Endothelial cell of umbilical vein (primary cell): ENCODE measurements at regions not wholly inside any gene's neighbourhood (a gene's known extent, or its start where the extent isn't known, plus 50 kb on each side); places are given as distances from the start of the nearest gene placed in this dataset.

Experiments used
- BruUV-seq: library from RNA; stranded (reverse); fragments of 400-500 nt; replicated peaks from 2 replicates; lab custom pipeline; 2021; lab: Mats Ljungman, UMichigan
- CTCF ChIA-PET: fragments of 300-600, 350-600 bp; sonication (Branson Sonifier 250); formaldehyde crosslinking; loops from one replicate; lab custom pipeline; 2021; ENCODE audit warnings: antibody characterized with exemption, inconsistent platforms; lab: Charles Lee
- POLR2A ChIA-PET: fragments of 300-600, 350-600 bp; sonication (Branson Sonifier 250); formaldehyde crosslinking; loops from one replicate; lab custom pipeline; 2021; ENCODE audit warnings: antibody characterized with exemption, inconsistent platforms; lab: Charles Lee
- DNase-seq: peaks from one replicate; pipeline ENCODE4 v3.0.0-alpha.2; 2011; ENCODE audit warnings: low read depth, low spot score
- FAIRE-seq: peaks from 2 replicates; lab custom pipeline; 2011; peaks lifted over from hg19 to GRCh38; lab: Jason Lieb, UNC
- H2AFZ ChIP-seq: 2 replicates; pipeline ENCODE4 v1.6.0; 2012; ENCODE audit warnings: low read depth, low read length, control low read depth, inconsistent platforms
- H3K27ac ChIP-seq: 2 replicates; pipeline ENCODE4 v1.5.1; 2011; ENCODE audit warnings: low read depth, mild to moderate bottlenecking, control low read depth, low read length, moderate library complexity; ENCODE audit not compliant: insufficient read depth
- H3K27me3 ChIP-seq, 2 experiments: 2 replicates each; pipeline versions ENCODE4 v1.6.0 to v1.6.1; 2011; ENCODE audit warnings: low read length in 2 of 2, mixed read lengths in 1 of 2; ENCODE audit not compliant: control insufficient read depth in 2 of 2, insufficient read depth in 2 of 2
- H3K36me3 ChIP-seq, 2 experiments: 2 replicates in 1 of 2; 3 replicates in 1 of 2; pipeline ENCODE4 v1.5.1; 2011; ENCODE audit warnings: low read length in 2 of 2, mild to moderate bottlenecking in 1 of 2, moderate library complexity in 1 of 2; ENCODE audit not compliant: control insufficient read depth in 2 of 2, insufficient read depth in 2 of 2; ENCODE audit errors: extremely low read depth in 1 of 2
- H3K4me1 ChIP-seq: 3 replicates; pipeline ENCODE4 v1.5.1; 2011; ENCODE audit warnings: mild to moderate bottlenecking, low read length; ENCODE audit not compliant: control insufficient read depth, insufficient read depth; ENCODE audit errors: extremely low read depth
- H3K4me2 ChIP-seq: 2 replicates; pipeline ENCODE4 v1.6.1; 2011; ENCODE audit warnings: low read length, control low read depth, mixed read lengths; ENCODE audit not compliant: insufficient read depth
- H3K4me3 ChIP-seq, 3 experiments: fragments of 200-600 bp in 1 of 3; sonication (generic), shearing (Covaris generic) in 1 of 3; replicated peaks in 1 of 3; 2 replicates each; pipeline ENCODE4 v1.5.1; 2011 to 2016; ENCODE audit warnings: control low read depth in 3 of 3, low read length in 3 of 3, mild to moderate bottlenecking in 2 of 3, inconsistent platforms in 1 of 3, low read depth in 1 of 3, moderate library complexity in 1 of 3; ENCODE audit not compliant: insufficient read depth in 1 of 3
- H3K79me2 ChIP-seq: 2 replicates; pipeline ENCODE4 v1.6.0; 2012; ENCODE audit warnings: low read length, inconsistent platforms; ENCODE audit not compliant: control insufficient read depth, insufficient read depth
- H3K9ac ChIP-seq: replicated peaks from 2 replicates; pipeline ENCODE3; 2011; ENCODE audit warnings: low read length, control low read depth; ENCODE audit not compliant: insufficient read depth; ENCODE audit errors: extremely low read depth
- H3K9me1 ChIP-seq: replicated peaks from 3 replicates; pipeline ENCODE4 v1.6.0; 2011; ENCODE audit warnings: mild to moderate bottlenecking, low read length; ENCODE audit not compliant: control insufficient read depth, insufficient read depth; ENCODE audit errors: extremely low read depth
- H3K9me3 ChIP-seq: replicated peaks from 2 replicates; pipeline ENCODE4 v1.5.1; 2012; ENCODE audit warnings: low read length, inconsistent platforms; ENCODE audit not compliant: control insufficient read depth, insufficient read depth
- H4K20me1 ChIP-seq: replicated peaks from 2 replicates; pipeline ENCODE3; 2011; ENCODE audit warnings: mild to moderate bottlenecking, low read length; ENCODE audit not compliant: control insufficient read depth, insufficient read depth; ENCODE audit errors: extremely low read depth
- EZH2 ChIP-seq: IDR thresholded peaks from 2 replicates; pipeline ENCODE4 v1.6.1; 2012; ENCODE audit warnings: borderline replicate concordance, low read depth, mild to moderate bottlenecking, moderate library complexity, low read length, inconsistent platforms; ENCODE audit not compliant: severe bottlenecking
- FOS ChIP-seq: IDR thresholded peaks from 2 replicates; pipeline ENCODE4 v1.6.1; 2011; ENCODE audit warnings: mild to moderate bottlenecking, low read length, moderate library complexity, borderline replicate concordance; ENCODE audit not compliant: insufficient read depth
- JUN ChIP-seq: IDR thresholded peaks from 2 replicates; pipeline ENCODE4 v1.6.1; 2011; ENCODE audit warnings: borderline replicate concordance, low read depth; ENCODE audit not compliant: insufficient read length, insufficient read depth
- MYC ChIP-seq: IDR thresholded peaks from one replicate; pipeline ENCODE4 v1.6.1; 2011; ENCODE audit warnings: mild to moderate bottlenecking, low read depth, low read length
- dilution Hi-C: fragments of 300-500 bp; cut with MboI; formaldehyde crosslinking; loops from one replicate; pipeline ENCODE4 v1.15.0; 2019; ENCODE audit warnings: low sequenced_read_pairs; ENCODE audit not compliant: extremely low pct_ligation_motif_present
- intact Hi-C: fragments of 100-400 bp; cut with micrococcal nuclease; formaldehyde crosslinking; loops from one replicate; pipeline ENCODE4 v1.10.0; 2022

DNA sequence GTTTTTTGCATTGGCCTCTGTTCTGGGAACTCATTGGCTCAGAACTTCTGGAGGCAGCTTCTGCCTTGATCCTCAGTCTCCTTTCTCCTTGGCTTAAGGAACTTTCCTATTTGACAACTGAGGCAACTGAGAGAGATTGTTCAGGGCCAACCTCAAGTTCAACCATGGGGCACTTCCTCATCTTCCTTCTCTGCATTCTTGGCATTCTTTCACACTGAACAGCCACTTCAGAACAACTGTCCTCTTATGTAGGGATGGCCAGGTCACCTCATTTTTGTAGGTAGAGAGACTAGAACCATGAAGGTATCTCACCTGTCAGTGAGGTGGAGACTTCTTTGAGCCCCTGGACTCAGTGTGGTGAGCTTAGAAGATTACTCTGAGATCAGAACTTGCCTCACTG, 63.0 kb upstream of the NRXN3 start:
- Histone ChIP-seq H3K9ac (no peak overlapping the region), H3K9me3 (no peaks in the 10 kb centered on the region), H3K4me3 (no peak overlapping the region), H3K36me3 (no peaks in the 10 kb centered on the region), H3K27ac (no peak overlapping the region), H2AFZ (no peak overlapping the region), H3K79me2 (no peaks in the 10 kb centered on the region), H3K4me2 (no peak overlapping the region), H3K27me3 (no peaks in the 10 kb centered on the region), H3K9me1 (no peaks in the 10 kb centered on the region), H4K20me1 (no peaks in the 10 kb centered on the region), H3K4me1 (no peaks in the 10 kb centered on the region)
- dilution Hi-C loops: no loop called here
- POLR2A ChIA-PET: no interaction called here
- FAIRE-seq (no peak), DNase-seq (no peak)
- TF ChIP-seq MYC: no peak
- no peak for TF ChIP-seq EZH2
- BruUV-seq: no TSS peak
- intact Hi-C loops: no loop called here
- CTCF ChIA-PET: no interaction called here

DNA sequence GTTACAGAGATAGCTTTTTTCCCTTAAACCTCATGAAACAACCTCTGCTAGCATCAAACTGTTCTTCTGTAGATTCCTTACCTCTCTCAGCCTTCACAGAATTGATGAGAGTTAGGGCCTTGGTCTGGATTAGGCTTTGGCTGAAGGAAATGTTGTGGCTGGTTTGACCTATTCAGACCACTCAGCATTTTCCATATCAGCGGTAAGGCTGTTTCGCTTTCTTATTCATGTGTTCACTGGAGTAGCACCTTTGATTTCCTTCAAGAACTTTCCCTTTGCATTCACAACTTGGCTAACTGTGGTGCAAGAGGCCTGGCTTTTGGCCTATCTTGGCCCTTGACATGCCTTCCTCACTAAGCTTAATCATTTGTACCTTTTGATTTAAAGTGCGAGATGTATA, 50.7 kb upstream of the NRXN3 start:
- ChIA-PET POLR2A (no interaction called here), CTCF (no interaction called here)
- no peaks in the 10 kb centered on the region for H3K79me2 ChIP-seq
- H3K4me1 ChIP-seq: no peaks in the 10 kb centered on the region
- H3K9me1 ChIP-seq: no peaks in the 10 kb centered on the region
- H3K27me3 ChIP-seq: no peaks in the 10 kb centered on the region
- BruUV-seq: no TSS peak
- dilution Hi-C loops: no loop called here
- no peaks in the 10 kb centered on the region for H3K36me3 ChIP-seq
- TF ChIP-seq MYC: no peak
- no peak for TF ChIP-seq FOS
- TF ChIP-seq EZH2: no peak
- no peak for TF ChIP-seq JUN
- no peak overlapping the region for H3K4me2 ChIP-seq
- no peak overlapping the region for H2AFZ ChIP-seq
- H3K9ac ChIP-seq: no peak overlapping the region
- H3K27ac ChIP-seq: no peak overlapping the region
- FAIRE-seq (no peak), DNase-seq (no peak)
- H3K9me3 ChIP-seq: no peaks in the 10 kb centered on the region
- no peaks in the 10 kb centered on the region for H4K20me1 ChIP-seq
- intact Hi-C loops: no loop called here
- no peak overlapping the region for H3K4me3 ChIP-seq
